ENCODE measurements at regions not wholly inside any gene's neighbourhood (a gene's known extent, or its start where the extent isn't known, plus 50 kb on each side); places are given as distances from the start of the nearest gene placed in this dataset.

GRCh38 chr16:51674615-51675014, 523.5 kb upstream of the SALL1 start:
- no peak for TF ChIP-seq RAD21 (IDR thresholded peaks at IDR 0.05; ENCODE audit: low read depth)

GRCh38 chr16:51670527-51670926, 519.5 kb upstream of the SALL1 start:
- TF ChIP-seq FOXM1 (IDR thresholded peaks at IDR 0.05; ENCODE audit: borderline replicate concordance, low read depth) = no peak
- TF ChIP-seq TAF1 (IDR thresholded peaks at IDR 0.05; ENCODE audit: low read depth) = no peak
- TF ChIP-seq RAD21 (IDR thresholded peaks at IDR 0.05; ENCODE audit: low read depth) = no peak
- no peak for TF ChIP-seq REST (IDR thresholded peaks at IDR 0.05; ENCODE audit: low read depth)
- TF ChIP-seq EGR1 (IDR thresholded peaks at IDR 0.05) = no peak
- no peak for TF ChIP-seq CREB1 (IDR thresholded peaks at IDR 0.05; ENCODE audit: low read depth)
- TF ChIP-seq, protein P1, sequence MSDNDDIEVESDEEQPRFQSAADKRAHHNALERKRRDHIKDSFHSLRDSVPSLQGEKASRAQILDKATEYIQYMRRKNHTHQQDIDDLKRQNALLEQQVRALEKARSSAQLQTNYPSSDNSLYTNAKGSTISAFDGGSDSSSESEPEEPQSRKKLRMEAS (IDR thresholded peaks at IDR 0.05) = no peak
- TF ChIP-seq ZBTB7A (IDR thresholded peaks at IDR 0.05; ENCODE audit: low read depth) = no peak
- TF ChIP-seq TCF12 (IDR thresholded peaks at IDR 0.05; ENCODE audit: low read depth) = no peak
- TF ChIP-seq CEBPB (IDR thresholded peaks at IDR 0.05) = no peak

GRCh38 chr16:51666821-51667220, 515.8 kb upstream of the SALL1 start:
- TF ChIP-seq REST (IDR thresholded peaks at IDR 0.05; ENCODE audit: low read depth) = no peak
- TF ChIP-seq USF1 (IDR thresholded peaks at IDR 0.05) = no peak
- TF ChIP-seq EP300 (IDR thresholded peaks at IDR 0.05; ENCODE audit: borderline replicate concordance) = no peak
- no peak for TF ChIP-seq NFIC (IDR thresholded peaks at IDR 0.05)
- no peak for TF ChIP-seq YY1 (IDR thresholded peaks at IDR 0.05; ENCODE audit: low read depth)
- no peak for TF ChIP-seq CEBPB (IDR thresholded peaks at IDR 0.05)
- no peak for TF ChIP-seq CREB1 (IDR thresholded peaks at IDR 0.05; ENCODE audit: low read depth)
- TF ChIP-seq FOXM1 (IDR thresholded peaks at IDR 0.05; ENCODE audit: borderline replicate concordance, low read depth) = no peak
- no peak for TF ChIP-seq TEAD4 (IDR thresholded peaks at IDR 0.05)
- no peak for TF ChIP-seq ZBTB7A (IDR thresholded peaks at IDR 0.05; ENCODE audit: low read depth)
- TF ChIP-seq EGR1 (IDR thresholded peaks at IDR 0.05) = no peak
- TF ChIP-seq, protein P1 (IDR thresholded peaks at IDR 0.05) = no peak
- TF ChIP-seq TCF12 (IDR thresholded peaks at IDR 0.05; ENCODE audit: low read depth) = no peak
- TF ChIP-seq RAD21 (IDR thresholded peaks at IDR 0.05; ENCODE audit: low read depth) = no peak

DNA sequence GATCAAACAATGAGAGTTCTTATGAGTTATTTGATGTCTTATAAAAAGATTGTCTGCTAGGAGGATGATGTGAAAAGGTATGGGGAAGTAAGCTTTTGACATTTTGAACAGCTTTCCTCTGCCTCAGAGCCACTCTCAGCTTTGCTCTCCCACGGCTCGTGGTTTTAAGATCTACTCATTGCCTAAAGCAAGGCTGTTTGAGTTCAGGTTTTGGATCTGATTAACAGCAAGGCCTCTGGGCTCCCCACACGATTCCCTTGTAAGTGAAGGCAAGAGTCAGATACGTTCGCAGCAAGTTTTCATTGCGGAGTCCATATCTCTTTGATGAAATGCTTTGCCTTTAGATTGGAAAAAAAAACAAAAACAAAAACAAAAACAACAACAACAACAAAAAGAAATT, 515.0 kb upstream of the SALL1 start:
- no peak for TF ChIP-seq TCF12 (IDR thresholded peaks at IDR 0.05; ENCODE audit: low read depth)
- no peak for TF ChIP-seq EGR1 (IDR thresholded peaks at IDR 0.05)
- no peak for TF ChIP-seq TEAD4 (IDR thresholded peaks at IDR 0.05)
- no peak for TF ChIP-seq REST (IDR thresholded peaks at IDR 0.05; ENCODE audit: low read depth)
- TF ChIP-seq CEBPB (IDR thresholded peaks at IDR 0.05) = no peak
- TF ChIP-seq YY1 (IDR thresholded peaks at IDR 0.05; ENCODE audit: low read depth) = no peak
- no peak for TF ChIP-seq CREB1 (IDR thresholded peaks at IDR 0.05; ENCODE audit: low read depth)
- TF ChIP-seq FOXM1 (IDR thresholded peaks at IDR 0.05; ENCODE audit: borderline replicate concordance, low read depth) = no peak
- TF ChIP-seq TAF1 (IDR thresholded peaks at IDR 0.05; ENCODE audit: low read depth) = no peak
- TF ChIP-seq, protein P1 (IDR thresholded peaks at IDR 0.05) = no peak
- no peak for TF ChIP-seq RAD21 (IDR thresholded peaks at IDR 0.05; ENCODE audit: low read depth)

DNA sequence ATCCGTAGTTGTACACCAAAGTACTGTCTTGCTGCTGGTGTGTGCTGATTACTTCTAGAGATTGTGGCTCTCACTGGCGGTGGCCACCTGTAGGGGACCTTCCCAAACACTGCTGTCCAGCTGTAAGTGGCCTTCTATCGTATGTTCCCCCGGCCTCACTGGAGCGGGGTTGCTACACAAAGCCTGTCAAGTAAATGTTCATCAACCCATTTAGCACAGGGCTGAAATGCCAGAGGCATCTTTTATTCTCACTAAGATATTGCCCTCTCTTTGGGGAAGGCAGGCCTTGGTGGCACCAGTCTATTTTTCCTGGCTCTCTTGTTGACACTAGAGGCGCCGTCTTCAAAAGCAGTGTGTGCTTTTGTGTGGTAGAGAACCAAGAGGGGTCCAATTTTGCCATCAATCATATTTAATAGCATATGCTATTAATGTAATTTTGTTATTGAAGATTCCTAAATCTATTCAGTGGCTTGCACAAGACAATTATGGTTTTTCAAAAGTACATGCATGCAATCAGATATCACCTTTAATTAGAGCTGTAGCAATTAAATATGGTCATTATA, 514.4 kb upstream of the SALL1 start:
- TF ChIP-seq REST (IDR thresholded peaks at IDR 0.05; ENCODE audit: low read depth) (no peak), TCF12 (IDR thresholded peaks at IDR 0.05; ENCODE audit: low read depth) (no peak), EP300 (IDR thresholded peaks at IDR 0.05; ENCODE audit: borderline replicate concordance) (no peak), NFIC (IDR thresholded peaks at IDR 0.05) (no peak), TAF1 (IDR thresholded peaks at IDR 0.05; ENCODE audit: low read depth) (no peak), FOXM1 (IDR thresholded peaks at IDR 0.05; ENCODE audit: borderline replicate concordance, low read depth) (no peak), CEBPB (IDR thresholded peaks at IDR 0.05) (no peak), ZBTB7A (IDR thresholded peaks at IDR 0.05; ENCODE audit: low read depth) (no peak), TEAD4 (IDR thresholded peaks at IDR 0.05) (no peak), RAD21 (IDR thresholded peaks at IDR 0.05; ENCODE audit: low read depth) (no peak), YY1 (IDR thresholded peaks at IDR 0.05; ENCODE audit: low read depth) (no peak), CREB1 (IDR thresholded peaks at IDR 0.05; ENCODE audit: low read depth) (no peak), EGR1 (IDR thresholded peaks at IDR 0.05) (no peak), USF1 (IDR thresholded peaks at IDR 0.05) (no peak)
- TF ChIP-seq, protein P1 (IDR thresholded peaks at IDR 0.05) = no peak
